SK-N-SH treated with all-trans-retinoic acid at 6 μM for 48 hours (cell line): ENCODE measurements at regions not wholly inside any gene's neighbourhood (a gene's known extent, or its start where the extent isn't known, plus 50 kb on each side); places are given as distances from the start of the nearest gene placed in this dataset.

Source experiments
- ATAC-seq: fragments of 200-7000 bp; cut with Tn5 transposase; 3 replicates; pipeline ENCODE4 v1.9.1; 2020; ENCODE audit warnings: mild to moderate bottlenecking, moderate library complexity
- ARNTL ChIP-seq: fragments of 450-650 bp; formaldehyde crosslinking; IDR thresholded peaks from 2 replicates; pipeline ENCODE4 v1.5.0; 2020; ENCODE audit warnings: low read depth, mild to moderate bottlenecking, moderate library complexity, borderline replicate concordance
- BACH2 ChIP-seq: fragments of 250-450 bp; sonication (Bioruptor Pico); IDR thresholded peaks from 2 replicates; pipeline ENCODE4 v1.9.0; 2021; ENCODE audit warnings: mild to moderate bottlenecking, borderline replicate concordance
- CSDC2 ChIP-seq: fragments of 250-450 bp; sonication (Bioruptor Pico); IDR thresholded peaks from 2 replicates; pipeline ENCODE4 v1.5.0; 2020; ENCODE audit warnings: mild to moderate bottlenecking, moderate library complexity
- CSRNP3 ChIP-seq: fragments of 250-450 bp; sonication (Bioruptor Pico); IDR thresholded peaks from 2 replicates; pipeline ENCODE4 v1.5.1; 2021; ENCODE audit warnings: mild to moderate bottlenecking, moderate library complexity
- ESRRG ChIP-seq: fragments of 250-450 bp; sonication (Bioruptor Pico); IDR thresholded peaks from 2 replicates; pipeline ENCODE4 v1.6.1; 2021; ENCODE audit warnings: mild to moderate bottlenecking
- GLIS3 ChIP-seq: fragments of 250-450 bp; sonication (Bioruptor Pico); IDR thresholded peaks from 2 replicates; pipeline ENCODE4 v1.5.0; 2020; ENCODE audit warnings: mild to moderate bottlenecking, moderate library complexity
- ISL1 ChIP-seq: fragments of 250-450 bp; sonication (Bioruptor Pico); IDR thresholded peaks from 2 replicates; pipeline ENCODE4 v2.1.2; 2022; ENCODE audit warnings: mild to moderate bottlenecking, moderate library complexity
- OSR1 ChIP-seq: fragments of 250-450 bp; sonication (Bioruptor Pico); IDR thresholded peaks from 2 replicates; pipeline ENCODE4 v1.8.0; 2022; ENCODE audit warnings: moderate library complexity, mild to moderate bottlenecking, inconsistent platforms
- PATZ1 ChIP-seq: fragments of 250-450 bp; sonication (Bioruptor Pico); IDR thresholded peaks from 2 replicates; pipeline ENCODE4 v1.8.0; 2020; ENCODE audit warnings: mild to moderate bottlenecking, moderate library complexity, borderline replicate concordance
- POU6F1 ChIP-seq: fragments of 250-450 bp; sonication (Bioruptor Pico); IDR thresholded peaks from 2 replicates; pipeline ENCODE4 v1.8.0; 2021; ENCODE audit warnings: low read depth, mild to moderate bottlenecking, moderate library complexity, borderline replicate concordance
- PPARA ChIP-seq: fragments of 250-450 bp; sonication (Bioruptor Pico); IDR thresholded peaks from 2 replicates; pipeline ENCODE4 v1.5.0; 2020; ENCODE audit warnings: mild to moderate bottlenecking, borderline replicate concordance
- RARB ChIP-seq: fragments of 250-450 bp; sonication (Bioruptor Pico); IDR thresholded peaks from 2 replicates; pipeline ENCODE4 v1.8.0; 2021; ENCODE audit warnings: mild to moderate bottlenecking, moderate library complexity
- SNAI2 ChIP-seq: fragments of 250-450 bp; sonication (Bioruptor Pico); IDR thresholded peaks from 2 replicates; pipeline ENCODE4 v1.5.0; 2020; ENCODE audit warnings: mild to moderate bottlenecking, moderate library complexity
- TCF4 ChIP-seq: fragments of 250-450 bp; sonication (Bioruptor Pico); IDR thresholded peaks from 2 replicates; pipeline ENCODE4 v1.8.0; 2021; ENCODE audit warnings: mild to moderate bottlenecking, moderate library complexity, borderline replicate concordance
- TOX ChIP-seq: fragments of 250-450 bp; sonication (Bioruptor Pico); IDR thresholded peaks from 2 replicates; pipeline ENCODE4 v1.8.0; 2021; ENCODE audit warnings: mild to moderate bottlenecking, moderate library complexity, borderline replicate concordance
- TSHZ2 ChIP-seq: fragments of 250-450 bp; sonication (Bioruptor Pico); IDR thresholded peaks from 2 replicates; pipeline ENCODE4 v1.5.0; 2020; ENCODE audit warnings: mild to moderate bottlenecking, moderate library complexity
- ZC3H10 ChIP-seq: fragments of 250-450 bp; sonication (Bioruptor Pico); IDR thresholded peaks from 2 replicates; pipeline ENCODE4 v1.5.1; 2021; ENCODE audit warnings: mild to moderate bottlenecking, moderate library complexity
- ZFP30 ChIP-seq: fragments of 450-650 bp; formaldehyde crosslinking; IDR thresholded peaks from 2 replicates; pipeline ENCODE4 v1.5.0; 2022; ENCODE audit warnings: mild to moderate bottlenecking, moderate library complexity
- ZNF565 ChIP-seq: fragments of 450-650 bp; formaldehyde crosslinking; conservative IDR thresholded peaks from 2 replicates; pipeline ENCODE4 v1.5.0; 2020; ENCODE audit warnings: low read depth, mild to moderate bottlenecking, moderate library complexity
- ZNF70 ChIP-seq: fragments of 450-650 bp; formaldehyde crosslinking; IDR thresholded peaks from 2 replicates; pipeline ENCODE4 v1.5.0; 2020; ENCODE audit warnings: mild to moderate bottlenecking, moderate library complexity
- ZNF8 ChIP-seq: fragments of 450-650 bp; formaldehyde crosslinking; IDR thresholded peaks from 2 replicates; pipeline ENCODE4 v1.5.0; 2020; ENCODE audit warnings: mild to moderate bottlenecking, moderate library complexity

GRCh38 chr12:98127854-98128253, 387.5 kb upstream of the TMPO start:
- no peak for TF ChIP-seq TOX (CRISPR knock-in tag)
- TF ChIP-seq ZC3H10 (CRISPR knock-in tag): no peak
- no peak for TF ChIP-seq PPARA (CRISPR knock-in tag)
- no peak for ATAC-seq

- no peak for TF ChIP-seq BACH2 (CRISPR knock-in tag)
- no peak for TF ChIP-seq OSR1 (CRISPR knock-in tag)
- TF ChIP-seq ARNTL (CRISPR knock-in tag): no peak
- TF ChIP-seq ZNF70 (CRISPR knock-in tag): no peak
- no peak for TF ChIP-seq SNAI2 (CRISPR knock-in tag)
- no peak for TF ChIP-seq ZFP30 (CRISPR knock-in tag)
- no peak for TF ChIP-seq TCF4 (CRISPR knock-in tag)
- no peak for TF ChIP-seq TOX (CRISPR knock-in tag)
- no peak for TF ChIP-seq ISL1 (CRISPR knock-in tag)
- no peak for TF ChIP-seq ESRRG (CRISPR knock-in tag)
- no peak for TF ChIP-seq ZNF8 (CRISPR knock-in tag)
- TF ChIP-seq RARB (CRISPR knock-in tag): no peak
- TF ChIP-seq PATZ1 (CRISPR knock-in tag): no peak
- TF ChIP-seq CSRNP3 (CRISPR knock-in tag): no peak
- TF ChIP-seq CSDC2 (CRISPR knock-in tag): no peak
- TF ChIP-seq ZNF565: no peak
- no peak for TF ChIP-seq GLIS3
- no peak for TF ChIP-seq POU6F1
- no peak for TF ChIP-seq PPARA (CRISPR knock-in tag)
Measured at GRCh38 chr12:98136544-98136943, 378.8 kb upstream of the TMPO start.

GRCh38 chr12:98137278-98137677, 378.1 kb upstream of the TMPO start:
- ATAC-seq: no peak
- TF ChIP-seq SNAI2 (CRISPR knock-in tag) (no peak), ESRRG (CRISPR knock-in tag) (no peak), PPARA (CRISPR knock-in tag) (no peak), GLIS3 (no peak)
- TF ChIP-seq, all 23 proteins: peak for 0

More at GRCh38 chr12:98136544-98136943, 378.8 kb upstream of the TMPO start:
- no peak for ATAC-seq

GRCh38 chr12:98144953-98145352, 370.4 kb upstream of the TMPO start:
- ATAC-seq: no peak
- TF ChIP-seq TOX (CRISPR knock-in tag): no peak
- TF ChIP-seq PATZ1 (CRISPR knock-in tag): no peak
- TF ChIP-seq TCF4 (CRISPR knock-in tag): no peak
- TF ChIP-seq CSDC2 (CRISPR knock-in tag): no peak
- no peak for TF ChIP-seq SNAI2 (CRISPR knock-in tag)
- no peak for TF ChIP-seq ESRRG (CRISPR knock-in tag)
- TF ChIP-seq TSHZ2: no peak
- TF ChIP-seq OSR1 (CRISPR knock-in tag): no peak
- TF ChIP-seq ISL1 (CRISPR knock-in tag): no peak
- TF ChIP-seq BACH2 (CRISPR knock-in tag): no peak
